Endothelial cell of umbilical vein (primary cell): ENCODE measurements at regions not wholly inside any gene's neighbourhood (a gene's known extent, or its start where the extent isn't known, plus 50 kb on each side); places are given as distances from the start of the nearest gene placed in this dataset.

ENCODE experiments used
- BruUV-seq: library from RNA; stranded (reverse); fragments of 400-500 nt; replicated peaks from 2 replicates; lab custom pipeline; 2021; lab: Mats Ljungman, UMichigan
- CTCF ChIA-PET: fragments of 300-600, 350-600 bp; sonication (Branson Sonifier 250); formaldehyde crosslinking; loops from one replicate; lab custom pipeline; 2021; ENCODE audit warnings: antibody characterized with exemption, inconsistent platforms; lab: Charles Lee
- POLR2A ChIA-PET: fragments of 300-600, 350-600 bp; sonication (Branson Sonifier 250); formaldehyde crosslinking; loops from one replicate; lab custom pipeline; 2021; ENCODE audit warnings: antibody characterized with exemption, inconsistent platforms; lab: Charles Lee
- DNase-seq: peaks from one replicate; pipeline ENCODE4 v3.0.0-alpha.2; 2011; ENCODE audit warnings: low read depth, low spot score
- FAIRE-seq: peaks from 2 replicates; lab custom pipeline; 2011; peaks lifted over from hg19 to GRCh38; lab: Jason Lieb, UNC
- H2AFZ ChIP-seq: 2 replicates; pipeline ENCODE4 v1.6.0; 2012; ENCODE audit warnings: low read depth, low read length, control low read depth, inconsistent platforms
- H3K27ac ChIP-seq: 2 replicates; pipeline ENCODE4 v1.5.1; 2011; ENCODE audit warnings: low read depth, mild to moderate bottlenecking, control low read depth, low read length, moderate library complexity; ENCODE audit not compliant: insufficient read depth
- H3K27me3 ChIP-seq, 2 experiments: 2 replicates each; pipeline versions ENCODE4 v1.6.0 to v1.6.1; 2011; ENCODE audit warnings: low read length in 2 of 2, mixed read lengths in 1 of 2; ENCODE audit not compliant: control insufficient read depth in 2 of 2, insufficient read depth in 2 of 2
- H3K36me3 ChIP-seq, 2 experiments: 2 replicates in 1 of 2; 3 replicates in 1 of 2; pipeline ENCODE4 v1.5.1; 2011; ENCODE audit warnings: low read length in 2 of 2, mild to moderate bottlenecking in 1 of 2, moderate library complexity in 1 of 2; ENCODE audit not compliant: control insufficient read depth in 2 of 2, insufficient read depth in 2 of 2; ENCODE audit errors: extremely low read depth in 1 of 2
- H3K4me1 ChIP-seq: 3 replicates; pipeline ENCODE4 v1.5.1; 2011; ENCODE audit warnings: mild to moderate bottlenecking, low read length; ENCODE audit not compliant: control insufficient read depth, insufficient read depth; ENCODE audit errors: extremely low read depth
- H3K4me2 ChIP-seq: 2 replicates; pipeline ENCODE4 v1.6.1; 2011; ENCODE audit warnings: low read length, control low read depth, mixed read lengths; ENCODE audit not compliant: insufficient read depth
- H3K4me3 ChIP-seq, 3 experiments: fragments of 200-600 bp in 1 of 3; sonication (generic), shearing (Covaris generic) in 1 of 3; replicated peaks in 1 of 3; 2 replicates each; pipeline ENCODE4 v1.5.1; 2011 to 2016; ENCODE audit warnings: control low read depth in 3 of 3, low read length in 3 of 3, mild to moderate bottlenecking in 2 of 3, inconsistent platforms in 1 of 3, low read depth in 1 of 3, moderate library complexity in 1 of 3; ENCODE audit not compliant: insufficient read depth in 1 of 3
- H3K79me2 ChIP-seq: 2 replicates; pipeline ENCODE4 v1.6.0; 2012; ENCODE audit warnings: low read length, inconsistent platforms; ENCODE audit not compliant: control insufficient read depth, insufficient read depth
- H3K9ac ChIP-seq: replicated peaks from 2 replicates; pipeline ENCODE3; 2011; ENCODE audit warnings: low read length, control low read depth; ENCODE audit not compliant: insufficient read depth; ENCODE audit errors: extremely low read depth
- H3K9me1 ChIP-seq: replicated peaks from 3 replicates; pipeline ENCODE4 v1.6.0; 2011; ENCODE audit warnings: mild to moderate bottlenecking, low read length; ENCODE audit not compliant: control insufficient read depth, insufficient read depth; ENCODE audit errors: extremely low read depth
- H3K9me3 ChIP-seq: replicated peaks from 2 replicates; pipeline ENCODE4 v1.5.1; 2012; ENCODE audit warnings: low read length, inconsistent platforms; ENCODE audit not compliant: control insufficient read depth, insufficient read depth
- H4K20me1 ChIP-seq: replicated peaks from 2 replicates; pipeline ENCODE3; 2011; ENCODE audit warnings: mild to moderate bottlenecking, low read length; ENCODE audit not compliant: control insufficient read depth, insufficient read depth; ENCODE audit errors: extremely low read depth
- CTCF ChIP-seq, 2 donors: IDR thresholded peaks; 1 replicate in 1 of 2; 2 replicates in 1 of 2; pipeline ENCODE4 v1.5.1; 2011; ENCODE audit warnings: low read length in 2 of 2, mild to moderate bottlenecking in 2 of 2, moderate library complexity in 2 of 2, control low read depth in 1 of 2, inconsistent platforms in 1 of 2, low read depth in 1 of 2; ENCODE audit not compliant: insufficient read depth in 1 of 2; ENCODE audit errors: extremely low read depth in 1 of 2
- EZH2 ChIP-seq: IDR thresholded peaks from 2 replicates; pipeline ENCODE4 v1.6.1; 2012; ENCODE audit warnings: borderline replicate concordance, low read depth, mild to moderate bottlenecking, moderate library complexity, low read length, inconsistent platforms; ENCODE audit not compliant: severe bottlenecking
- FOS ChIP-seq: IDR thresholded peaks from 2 replicates; pipeline ENCODE4 v1.6.1; 2011; ENCODE audit warnings: mild to moderate bottlenecking, low read length, moderate library complexity, borderline replicate concordance; ENCODE audit not compliant: insufficient read depth
- GATA2 ChIP-seq: IDR thresholded peaks from 2 replicates; pipeline ENCODE4 v1.7.0; 2011; ENCODE audit warnings: low read depth, mild to moderate bottlenecking, moderate library complexity, mixed read lengths, low read length; ENCODE audit not compliant: insufficient read length, insufficient read depth
- JUN ChIP-seq: IDR thresholded peaks from 2 replicates; pipeline ENCODE4 v1.6.1; 2011; ENCODE audit warnings: borderline replicate concordance, low read depth; ENCODE audit not compliant: insufficient read length, insufficient read depth
- MAX ChIP-seq: IDR thresholded peaks from 2 replicates; pipeline ENCODE4 v1.6.1; 2011; ENCODE audit not compliant: insufficient read depth, insufficient read length
- MYC ChIP-seq: IDR thresholded peaks from one replicate; pipeline ENCODE4 v1.6.1; 2011; ENCODE audit warnings: mild to moderate bottlenecking, low read depth, low read length
- POLR2AphosphoS5 ChIP-seq: IDR thresholded peaks from 2 replicates; pipeline ENCODE4 v1.6.1; 2012; ENCODE audit warnings: low read depth, mild to moderate bottlenecking, control low read depth, low read length, moderate library complexity; ENCODE audit not compliant: insufficient read depth
- dilution Hi-C: fragments of 300-500 bp; cut with MboI; formaldehyde crosslinking; loops from one replicate; pipeline ENCODE4 v1.15.0; 2019; ENCODE audit warnings: low sequenced_read_pairs; ENCODE audit not compliant: extremely low pct_ligation_motif_present
- intact Hi-C: fragments of 100-400 bp; cut with micrococcal nuclease; formaldehyde crosslinking; loops from one replicate; pipeline ENCODE4 v1.10.0; 2022

- Histone ChIP-seq H3K9me3 (no peaks in the 10 kb centered on the region), H3K27ac (no peak overlapping the region), H3K9me1 (no peaks in the 10 kb centered on the region), H3K36me3 (no peaks in the 10 kb centered on the region), H3K4me1 (peaks cover 3% of the 10 kb centered on the region), H3K9ac (no peak overlapping the region), H3K4me3 (no peak overlapping the region), H3K4me2 (no peak overlapping the region), H2AFZ (no peak overlapping the region), H3K27me3 (no peaks in the 10 kb centered on the region), H4K20me1 (no peaks in the 10 kb centered on the region), H3K79me2 (no peaks in the 10 kb centered on the region)
- TF ChIP-seq CTCF (IDR thresholded peaks at IDR 0.05; ENCODE audit: extremely low read depth in 1 of 2, insufficient read depth in 1 of 2, low read depth in 1 of 2, low read length in 2 of 2) = no peak
- no peak for TF ChIP-seq JUN
- no peak for TF ChIP-seq EZH2
- TF ChIP-seq MAX = no peak
- TF ChIP-seq POLR2AphosphoS5 = no peak
- no peak for TF ChIP-seq FOS
- TF ChIP-seq MYC = no peak
- TF ChIP-seq GATA2 = no peak
- POLR2A ChIA-PET = no interaction called here
- CTCF ChIA-PET = interaction anchor here (1.3 kb wide), 1 partner anchor 10 kb away, joined by 3 read pairs; no protein-coding TSS in a partner anchor
- dilution Hi-C loops = no loop called here
- intact Hi-C loops = no loop called here
- no TSS peak for BruUV-seq
- DNase-seq (no peak), FAIRE-seq (no peak)
Observed at GRCh38 chr16:64185954-64186353, 935.9 kb downstream of the CDH11 start.
